ENCODE measurements at regions not wholly inside any gene's neighbourhood (a gene's known extent, or its start where the extent isn't known, plus 50 kb on each side); places are given as distances from the start of the nearest gene placed in this dataset.

DNA sequence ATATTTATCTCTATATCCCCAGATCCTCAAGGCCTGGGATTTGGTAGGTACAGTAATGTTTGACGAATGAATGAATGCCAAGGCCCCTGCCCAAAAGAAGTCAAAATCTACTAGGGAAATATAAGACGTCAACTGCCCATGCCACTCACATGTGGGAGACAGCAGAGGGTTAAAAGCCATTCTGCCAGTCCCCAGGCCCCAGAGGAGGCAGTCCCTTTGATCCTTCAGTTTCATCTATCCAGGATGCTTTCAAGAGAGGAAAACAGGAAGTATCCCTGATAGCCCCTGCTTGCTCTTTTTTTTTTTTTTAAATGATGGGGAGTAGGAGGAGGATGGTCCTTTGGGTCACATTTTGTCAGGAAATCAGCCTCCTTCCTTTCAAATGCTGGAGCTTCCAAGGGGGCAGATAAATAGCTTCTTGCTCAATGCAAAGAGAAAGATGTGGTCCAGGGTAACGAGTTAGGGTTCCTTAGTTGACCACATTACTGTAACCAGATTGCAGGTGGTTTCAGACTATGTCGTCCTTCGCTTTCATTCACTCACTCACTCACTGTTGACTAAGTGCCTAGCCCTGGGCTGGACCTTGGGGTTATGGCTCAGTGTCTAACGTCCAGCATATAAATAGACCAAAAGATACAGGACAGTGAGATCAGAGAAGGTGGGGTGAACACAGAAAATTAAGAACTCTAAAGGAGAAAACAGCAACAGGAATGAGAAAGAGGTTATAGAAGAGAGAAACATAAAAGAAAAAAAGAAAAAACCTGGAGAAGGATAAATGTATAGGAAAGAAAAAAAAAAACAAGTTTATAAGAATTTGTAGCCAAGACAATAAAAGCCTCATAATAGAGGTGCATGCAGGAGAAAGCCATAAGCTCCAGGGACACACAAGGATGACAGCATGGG lies 64.6 kb upstream of the PIM1 start:
- no peak for DNase-seq (ENCODE audit: low read depth)

DNA sequence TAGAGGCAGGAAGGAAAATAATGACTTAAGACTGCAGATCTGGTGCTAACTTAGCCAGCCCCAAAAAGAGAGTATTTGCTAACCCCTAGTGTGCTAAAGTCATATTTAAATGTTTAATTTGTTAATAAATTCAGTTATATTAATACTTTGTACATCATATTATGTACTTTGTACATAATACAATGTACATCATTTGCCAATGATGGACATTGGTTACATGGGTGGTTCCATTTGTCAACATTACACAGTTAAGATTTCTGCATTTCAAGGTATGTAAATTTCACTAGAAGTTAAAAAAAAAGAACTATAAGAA lies 63.9 kb upstream of the PIM1 start:
- no peak for DNase-seq (ENCODE audit: low read depth)

DNA sequence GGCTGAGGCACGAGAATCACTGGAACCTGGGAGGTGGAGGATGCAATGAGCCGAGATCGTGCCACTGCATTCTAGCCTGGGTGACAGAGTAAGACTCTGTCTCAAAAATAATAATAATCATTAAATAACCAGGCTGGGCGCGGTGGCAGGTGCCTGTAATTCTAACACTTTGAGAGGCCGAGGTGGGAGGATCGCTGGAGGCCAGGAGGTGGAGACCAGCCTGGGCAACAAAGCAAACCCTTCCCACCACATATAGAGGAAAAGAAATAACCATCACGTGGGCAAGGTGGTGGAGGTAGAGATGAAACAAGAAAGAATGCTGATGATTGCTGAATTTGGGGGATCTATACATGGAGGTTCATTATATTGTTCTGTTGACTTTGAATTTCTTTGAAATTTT lies 63.4 kb upstream of the PIM1 start:
- no peak for DNase-seq (ENCODE audit: low read depth)

DNA sequence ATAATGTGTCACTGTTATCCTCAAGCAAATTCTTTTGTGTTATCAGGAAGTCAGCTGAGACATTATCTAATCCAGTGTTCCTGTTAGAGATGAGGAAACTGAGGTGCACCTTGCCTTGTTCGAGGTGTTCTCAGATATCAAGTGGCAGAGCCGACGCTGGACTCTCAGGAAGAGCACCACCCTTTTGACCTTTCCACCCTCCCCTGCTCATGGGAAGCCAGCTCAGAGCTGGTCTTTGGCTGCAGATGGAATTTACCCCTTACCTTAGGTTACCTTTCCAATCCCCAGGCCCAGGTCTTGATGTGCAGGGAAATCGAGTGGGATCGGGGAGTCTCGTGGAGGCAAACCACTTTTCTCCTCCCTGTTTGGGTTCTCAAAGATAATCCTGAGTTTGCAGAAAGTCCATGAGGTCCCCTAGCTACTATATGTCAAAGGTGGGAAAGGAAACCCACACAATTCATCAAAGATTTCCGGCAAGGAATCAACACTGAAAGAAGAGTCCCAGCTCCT lies 62.9 kb upstream of the PIM1 start:
- DNase-seq (ENCODE audit: low read depth): no peak

DNA sequence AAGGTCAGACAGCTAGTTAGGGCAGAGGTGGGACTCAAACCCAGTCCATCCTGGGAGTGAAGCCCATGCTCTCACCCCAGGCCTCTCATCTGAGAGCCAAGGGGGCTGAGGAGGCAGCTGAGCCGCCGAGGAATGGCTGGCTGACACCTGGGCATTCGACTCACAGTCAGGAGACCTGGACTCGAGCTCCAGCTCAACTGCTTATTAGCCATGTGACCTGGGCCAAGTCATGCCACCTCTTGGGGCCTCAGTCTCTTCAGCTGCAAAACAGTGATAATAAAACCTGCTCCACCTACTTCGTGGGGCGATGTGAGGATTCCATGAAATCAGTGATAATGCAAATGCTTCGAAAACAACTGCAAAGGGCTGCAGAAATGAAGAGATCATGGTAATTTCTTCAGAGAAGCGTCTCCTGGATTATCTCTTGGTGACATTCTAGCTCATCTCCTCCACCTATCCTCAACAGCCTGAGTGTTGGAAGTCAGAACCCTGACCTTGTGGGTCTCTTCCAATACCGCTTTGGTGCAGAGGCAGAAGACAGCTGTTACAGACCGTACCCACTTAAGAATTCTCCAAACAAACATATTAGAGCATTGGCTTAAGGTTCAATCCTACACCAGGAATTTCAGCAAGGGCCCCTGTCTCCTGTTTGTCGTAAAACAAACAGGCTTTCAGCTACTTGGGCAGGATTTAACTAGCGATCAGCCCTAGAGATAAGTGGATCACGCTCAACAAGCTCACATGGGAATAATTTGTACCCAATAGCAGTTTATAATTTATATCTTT lies 60.0 kb upstream of the PIM1 start:
- DNase-seq (ENCODE audit: low read depth): no peak

DNA sequence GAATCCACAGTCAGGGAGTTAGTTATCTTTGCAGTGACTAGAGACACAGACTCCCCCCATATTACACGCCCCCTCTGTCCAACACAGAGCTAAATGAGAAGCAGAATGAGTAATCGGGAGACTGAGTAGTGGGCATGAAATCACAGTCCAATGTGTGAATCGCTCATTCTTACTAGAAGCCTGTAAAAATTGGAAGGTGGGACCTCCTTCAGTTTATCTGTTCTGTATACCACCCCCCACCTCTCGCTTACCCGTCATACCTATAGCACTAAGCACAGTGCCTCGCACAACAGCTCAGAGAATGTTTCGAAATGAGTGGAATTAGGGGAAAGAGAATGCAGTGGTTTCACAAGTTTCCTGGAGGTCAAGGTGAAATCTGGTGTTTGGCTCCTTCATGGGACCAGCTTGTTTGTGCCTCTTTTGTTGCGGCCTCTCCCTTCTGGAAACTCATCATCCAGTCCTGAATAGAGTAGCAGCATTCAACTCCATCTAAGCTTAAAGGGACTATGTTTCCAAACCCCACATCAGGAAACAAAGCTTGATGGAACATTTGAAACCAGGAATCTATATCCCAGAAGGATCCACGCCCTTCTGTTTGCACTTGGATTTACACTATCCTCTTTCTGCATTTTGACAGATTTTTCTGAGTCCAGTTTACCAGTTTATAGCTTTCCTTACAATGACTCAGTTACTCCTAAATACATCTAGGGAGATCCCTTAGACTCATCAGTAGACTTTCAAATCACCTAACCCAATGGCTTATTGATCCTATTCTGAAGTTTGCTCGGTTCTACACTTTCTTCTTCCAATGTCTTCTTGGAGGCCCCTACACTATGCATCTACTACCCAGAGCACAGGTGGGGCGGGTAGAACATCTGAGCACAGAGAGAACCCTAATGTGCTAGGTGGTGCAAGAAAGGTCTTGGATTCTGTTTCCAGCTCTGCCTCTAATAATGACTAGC lies 59.2 kb upstream of the PIM1 start:
- no peak for DNase-seq (ENCODE audit: low read depth)

DNA sequence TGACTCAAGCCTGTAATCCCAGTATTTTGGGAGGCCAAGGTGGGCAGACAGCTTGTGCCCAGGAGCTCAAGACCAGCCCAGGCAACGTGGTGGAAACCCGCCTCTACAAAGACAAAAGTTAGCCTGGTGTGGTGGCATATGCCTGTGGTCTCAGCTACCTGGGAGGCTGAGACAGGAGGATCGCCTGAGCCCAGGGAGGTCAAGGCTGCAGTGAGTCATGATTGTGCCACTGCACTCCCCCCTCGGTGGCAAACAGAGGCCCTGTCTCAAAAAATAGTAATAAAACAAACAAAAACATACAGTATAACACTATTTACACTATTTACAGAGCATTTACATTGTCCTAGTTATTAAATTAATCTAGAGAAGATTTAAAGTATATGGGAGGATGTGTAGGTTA lies 56.0 kb upstream of the PIM1 start:
- no peak for DNase-seq (ENCODE audit: low read depth)

DNA sequence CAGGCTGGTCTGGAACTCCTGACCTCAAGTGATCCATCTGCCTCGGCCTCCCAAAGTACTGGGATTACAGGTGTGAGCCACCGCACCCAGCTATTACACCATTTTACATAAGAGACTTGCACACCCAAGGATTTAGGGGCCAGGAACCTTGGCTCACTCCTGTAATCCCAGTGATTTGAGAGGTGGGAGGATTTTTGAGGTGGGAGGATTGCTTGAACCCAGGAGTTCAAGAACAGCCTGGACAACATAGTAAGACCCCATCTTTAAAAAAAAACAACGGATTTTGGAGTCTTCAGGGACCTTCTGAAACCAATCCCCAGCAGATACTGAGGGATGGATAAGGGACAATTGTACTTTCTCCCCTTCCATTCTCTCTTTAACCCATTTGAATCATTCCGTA lies 55.3 kb upstream of the PIM1 start:
- no peak for DNase-seq (ENCODE audit: low read depth)

DNA sequence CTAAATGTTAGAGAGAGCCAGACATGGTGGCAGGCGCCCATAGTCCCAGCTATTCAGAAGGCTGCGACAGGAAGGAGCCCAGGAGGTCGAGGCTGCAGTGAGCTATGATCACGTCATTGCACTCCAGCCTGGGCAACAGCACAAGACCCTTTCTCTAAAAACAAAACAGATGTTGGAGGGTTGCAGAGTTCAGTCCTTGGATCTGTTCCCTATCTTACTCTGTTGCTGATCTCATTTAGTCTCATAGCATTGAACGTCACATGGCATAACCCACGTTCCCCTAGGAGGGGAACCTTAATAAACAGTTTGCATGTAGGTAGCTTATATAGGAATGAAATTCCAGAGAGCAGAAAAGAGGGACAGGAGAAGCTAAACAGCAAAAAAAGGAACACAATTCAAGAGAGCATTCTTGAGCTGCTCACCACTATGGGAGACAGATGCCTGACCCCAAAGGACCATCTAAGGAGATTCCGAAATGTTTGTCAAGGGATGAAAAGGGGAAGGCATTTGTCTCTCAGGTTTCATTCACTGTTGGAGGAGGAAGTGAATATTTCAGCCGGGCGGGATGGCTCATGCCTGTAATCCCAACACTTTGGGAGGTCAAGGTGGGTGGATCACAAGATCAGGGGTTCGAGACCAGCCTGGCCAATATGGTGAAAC lies 54.6 kb upstream of the PIM1 start:
- no peak for DNase-seq (ENCODE audit: low read depth)

DNA sequence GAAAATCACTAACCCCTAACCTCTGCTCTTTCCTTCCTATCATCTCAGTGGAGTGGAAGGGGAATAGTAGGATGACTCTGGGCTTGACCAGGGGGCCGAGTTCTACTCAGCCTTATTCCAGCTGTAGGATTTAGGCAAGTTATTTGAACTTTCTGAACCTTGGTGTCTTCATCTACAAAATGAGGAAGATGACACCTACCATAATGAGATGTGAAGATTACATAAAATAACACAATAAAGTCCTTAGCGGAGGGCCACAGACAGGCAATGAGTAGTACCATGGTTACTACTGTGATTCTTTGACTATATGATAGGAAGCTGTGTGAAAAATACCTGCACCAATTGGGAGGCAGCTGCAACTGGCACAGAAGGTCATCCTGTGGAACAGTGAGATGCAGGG lies 53.6 kb upstream of the PIM1 start:
- no peak for DNase-seq (ENCODE audit: low read depth)

DNA sequence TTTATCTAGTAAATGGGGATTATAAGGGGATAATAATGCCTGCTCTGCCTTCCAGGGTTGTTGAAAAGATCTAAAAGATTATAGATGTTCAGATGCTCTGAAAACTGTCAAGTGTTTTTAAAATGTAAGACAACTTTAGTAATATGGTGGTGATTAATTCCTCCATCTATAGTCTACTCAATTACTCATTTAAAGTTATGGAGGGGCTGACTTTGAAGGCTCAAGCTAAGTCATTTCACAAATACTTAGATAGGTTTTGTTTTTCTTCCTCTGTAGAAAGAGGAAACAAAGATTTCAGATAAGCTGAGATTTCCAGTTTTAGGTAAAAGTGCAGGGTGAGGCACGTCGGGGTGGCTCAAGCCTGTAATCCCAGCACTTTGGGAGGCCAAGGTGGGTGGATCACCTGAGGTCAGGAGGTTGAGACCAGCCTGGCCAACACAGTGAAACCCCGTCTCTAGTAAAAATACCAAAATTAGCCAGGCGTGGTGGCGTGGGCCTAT lies 50.5 kb upstream of the PIM1 start:
- no peak for DNase-seq (ENCODE audit: low read depth)

All from CMK (cell line).